ENCODE measurements at regions not wholly inside any gene's neighbourhood (a gene's known extent, or its start where the extent isn't known, plus 50 kb on each side); places are given as distances from the start of the nearest gene placed in this dataset.

DNA sequence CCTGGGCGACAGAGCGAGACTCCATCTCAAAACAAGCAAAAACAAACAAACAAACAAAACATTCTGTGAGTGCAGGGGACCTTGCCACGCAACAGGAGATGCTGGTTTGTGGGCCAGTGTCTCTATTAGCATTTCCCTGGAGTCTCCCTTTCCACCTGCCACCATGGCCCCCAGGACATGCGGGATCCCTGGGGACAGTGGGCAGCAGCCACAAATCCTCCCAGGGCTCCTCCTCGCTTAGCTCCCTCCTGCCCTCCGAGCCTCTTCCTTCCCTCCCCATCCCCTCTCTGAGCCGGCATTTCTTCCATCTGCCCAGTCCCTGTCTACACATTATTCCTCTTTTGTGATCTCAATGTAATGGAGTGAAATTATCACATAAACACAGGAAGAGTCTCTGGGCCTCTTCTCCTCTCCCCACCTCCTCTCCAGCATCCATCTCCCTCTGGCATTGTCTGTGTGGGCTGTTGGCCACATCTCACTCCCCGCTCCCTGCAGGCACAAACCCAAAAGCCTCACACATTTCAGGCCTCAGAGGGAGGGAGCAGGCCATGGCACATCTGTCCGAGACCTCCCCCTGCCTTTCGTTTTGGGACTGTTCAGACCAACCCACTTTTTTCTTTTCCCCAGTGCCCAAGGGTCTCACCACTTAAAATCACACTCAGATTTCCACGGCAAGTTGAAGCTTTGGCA lies 144.3 kb downstream of the MIS18A start:
- no peak for DNase-seq (ENCODE audit: low read depth)

DNA sequence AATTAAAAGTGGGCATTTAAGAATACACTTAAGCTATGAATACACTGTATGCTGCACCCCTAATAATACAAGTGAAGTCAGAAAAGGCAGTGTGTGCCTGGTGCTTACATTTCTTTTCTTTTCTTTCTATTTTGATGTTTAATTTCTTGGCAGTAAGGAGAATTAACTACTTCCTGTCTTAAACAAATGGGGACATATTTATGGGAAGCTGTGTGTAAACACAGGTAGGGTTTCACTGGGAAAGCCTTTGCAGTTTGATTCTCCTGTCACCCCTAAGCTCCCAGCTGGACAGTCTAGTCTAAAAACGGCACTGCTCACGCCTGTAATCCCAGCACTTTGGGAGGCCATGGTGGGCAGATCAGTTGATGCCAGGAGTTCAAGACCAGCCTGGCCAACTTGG lies 146.0 kb downstream of the MIS18A start:
- no peak for DNase-seq (ENCODE audit: low read depth)

DNA sequence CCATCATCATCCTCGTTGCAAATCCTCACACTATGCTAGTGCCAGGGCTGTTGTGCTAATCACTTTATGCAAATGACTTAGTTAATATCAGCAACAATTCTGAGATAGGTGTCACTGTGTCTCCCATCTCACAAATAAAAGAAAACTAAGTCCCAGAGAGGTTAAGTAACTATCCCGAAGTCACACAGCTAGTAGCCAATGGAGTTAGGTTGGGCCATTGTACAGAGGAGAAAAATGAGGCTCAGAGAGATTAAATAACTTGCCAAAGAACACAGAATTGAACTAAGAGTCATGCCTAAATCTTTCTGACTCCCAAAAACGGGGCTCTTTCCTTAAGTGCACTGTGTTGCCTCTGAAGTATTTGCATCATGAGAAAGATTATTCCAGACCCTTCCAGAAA lies 146.4 kb downstream of the MIS18A start:
- no peak for DNase-seq (ENCODE audit: low read depth)

DNA sequence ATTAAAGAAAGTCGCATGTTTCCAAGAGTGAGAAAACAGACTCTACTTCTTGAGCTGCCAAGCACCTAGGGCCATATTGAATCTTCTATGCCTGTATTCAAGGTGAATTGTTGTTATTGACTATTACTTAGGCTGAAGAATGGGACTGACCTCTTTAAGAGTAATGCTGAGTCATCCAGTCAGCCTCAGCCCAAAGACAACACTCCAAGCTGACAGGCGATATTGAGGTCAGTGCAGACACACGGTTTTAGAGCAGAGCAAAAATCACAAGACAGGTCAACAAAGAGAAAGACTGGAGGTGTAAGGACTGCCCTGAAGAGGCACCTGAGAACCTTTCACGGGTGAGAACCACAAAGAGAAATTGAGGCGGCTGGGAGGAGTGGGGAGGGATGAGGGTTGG lies 146.9 kb downstream of the MIS18A start:
- DNase-seq (ENCODE audit: low read depth) = no peak

DNA sequence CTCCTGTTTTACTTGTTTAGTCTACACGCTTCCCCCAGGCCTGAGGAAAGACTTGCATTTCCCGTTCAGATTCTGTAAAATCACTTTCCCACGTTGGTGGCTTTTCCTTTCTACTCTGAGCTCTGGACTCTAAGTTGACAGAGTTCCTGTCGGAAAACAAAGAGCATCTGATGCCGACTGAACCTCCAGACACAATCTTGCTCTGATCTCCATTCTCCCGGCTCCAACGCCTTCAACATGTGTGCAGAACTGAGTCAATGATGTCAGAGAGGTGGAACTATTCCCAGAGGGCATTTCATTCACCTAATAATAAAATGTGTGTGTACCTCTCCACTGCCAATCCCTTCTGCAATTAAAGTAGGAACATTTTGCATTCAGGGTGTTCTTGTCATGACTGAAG lies 147.7 kb downstream of the MIS18A start:
- DNase-seq (ENCODE audit: low read depth) = no peak

DNA sequence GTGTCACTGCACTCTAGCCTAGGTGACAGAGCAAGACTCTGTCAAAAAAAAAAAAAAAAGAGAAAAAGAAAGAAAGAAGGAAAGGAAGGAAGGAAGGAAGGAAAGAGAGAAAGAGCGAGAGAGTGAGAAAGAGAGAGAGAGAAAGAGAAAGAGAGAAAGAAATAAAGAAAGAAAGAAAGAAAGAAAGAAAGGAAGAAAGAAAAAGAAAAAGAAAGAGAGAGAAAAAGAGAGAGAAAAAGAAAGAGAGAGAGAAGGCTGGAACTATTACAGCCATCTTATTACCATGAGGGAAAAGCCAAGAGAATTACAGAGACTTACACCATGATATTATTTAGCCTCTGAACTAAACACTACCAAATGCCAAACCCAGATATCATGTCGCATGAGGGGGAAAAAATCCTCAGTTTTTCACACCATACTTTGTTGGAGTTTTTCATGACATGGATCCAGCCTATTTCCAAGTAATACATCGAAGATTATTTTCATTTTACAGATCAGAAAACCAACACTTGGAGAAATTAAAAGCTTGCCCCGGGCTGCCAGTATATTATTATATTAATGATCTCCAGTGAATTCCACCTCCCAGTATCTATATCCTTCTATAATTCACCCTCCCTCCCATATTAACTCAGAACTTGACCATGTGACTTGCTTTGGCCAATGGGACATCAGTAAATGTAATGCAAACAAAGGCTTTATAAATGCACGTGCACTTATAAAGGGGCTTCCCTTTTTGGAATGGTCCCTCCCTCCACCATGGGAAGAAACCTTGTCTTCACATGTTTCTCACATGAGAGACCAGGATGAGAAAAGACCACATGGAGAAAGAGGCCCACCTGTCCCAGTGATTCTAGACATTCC lies 148.6 kb downstream of the MIS18A start:
- DNase-seq (ENCODE audit: low read depth) = no peak

DNA sequence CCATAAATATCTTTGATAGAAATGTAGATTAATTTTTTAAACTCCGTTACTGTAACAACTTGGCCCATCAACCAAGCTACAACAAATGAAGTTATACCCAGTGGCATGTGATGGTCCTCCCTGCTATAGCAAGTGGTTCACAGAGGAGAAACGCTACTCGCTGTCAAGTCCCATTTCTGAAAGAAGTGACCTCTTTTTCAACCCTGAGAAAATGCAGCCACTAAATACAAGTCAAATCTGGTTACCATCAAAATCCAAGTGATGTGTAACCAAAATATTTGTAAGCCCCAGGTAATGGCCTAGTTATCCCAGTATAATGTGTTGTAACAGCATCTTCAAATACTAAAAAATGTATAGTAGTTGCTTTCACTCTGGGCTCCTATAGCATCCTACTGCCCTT lies 151.8 kb downstream of the MIS18A start:
- no peak for DNase-seq (ENCODE audit: low read depth)

DNA sequence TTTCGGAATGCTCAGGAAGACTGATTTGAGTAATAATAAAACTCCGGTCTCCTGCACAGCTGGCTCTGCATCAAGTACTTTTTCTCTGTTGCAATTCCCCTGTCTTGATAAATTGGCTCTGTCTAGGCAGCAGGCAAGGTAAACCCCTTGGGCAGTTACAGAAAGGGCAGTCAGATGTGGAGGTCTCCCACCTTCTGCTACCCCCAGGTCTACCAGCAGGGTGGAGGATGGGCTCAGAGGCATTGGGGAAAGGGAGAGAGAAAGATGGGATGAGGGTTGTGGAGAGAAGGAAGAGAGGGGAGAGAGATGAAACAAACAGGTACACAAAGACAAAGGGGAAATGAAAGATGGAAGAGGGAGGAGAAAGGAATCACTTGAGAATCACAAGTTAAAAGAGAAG lies 156.8 kb downstream of the MIS18A start:
- DNase-seq (ENCODE audit: low read depth) = no peak

DNA sequence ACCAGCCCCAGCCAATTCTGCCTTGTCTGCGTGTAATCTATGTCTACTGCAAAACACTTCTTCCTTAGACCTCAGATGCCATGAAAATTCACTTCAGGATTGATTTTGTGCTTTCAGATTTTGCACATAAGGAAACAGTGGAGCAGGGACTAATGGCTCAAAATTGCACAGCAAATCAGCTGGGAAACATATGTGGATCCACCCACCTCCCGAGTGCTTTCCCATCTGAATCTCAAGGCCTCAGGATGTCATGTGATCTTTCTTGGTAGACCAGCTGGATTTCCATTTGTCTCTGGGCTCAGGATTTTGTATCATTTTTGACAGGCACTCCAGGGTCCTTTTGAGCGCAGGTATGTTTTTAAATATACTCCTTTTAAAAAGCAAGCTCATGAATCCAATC lies 158.6 kb downstream of the MIS18A start:
- no peak for DNase-seq (ENCODE audit: low read depth)

DNA sequence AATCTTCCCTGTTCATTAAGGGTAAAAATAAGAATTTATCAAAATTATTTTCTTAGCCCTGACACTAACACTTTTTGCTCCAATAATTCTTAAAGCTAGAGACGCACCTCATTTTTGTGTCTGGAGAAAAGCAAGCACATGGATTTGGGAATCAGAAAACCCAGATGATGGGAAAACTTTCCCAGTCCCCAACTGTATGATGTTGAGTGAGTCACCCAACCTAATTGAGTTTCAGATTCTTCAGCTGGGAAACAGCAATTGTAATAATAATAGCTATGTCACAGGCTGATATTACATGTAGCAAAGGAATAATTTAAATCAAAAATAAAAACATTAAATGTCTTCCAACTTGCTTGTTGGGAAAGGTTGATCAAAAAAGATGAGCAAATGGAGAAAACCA lies 159.0 kb downstream of the MIS18A start:
- no peak for DNase-seq (ENCODE audit: low read depth)

DNA sequence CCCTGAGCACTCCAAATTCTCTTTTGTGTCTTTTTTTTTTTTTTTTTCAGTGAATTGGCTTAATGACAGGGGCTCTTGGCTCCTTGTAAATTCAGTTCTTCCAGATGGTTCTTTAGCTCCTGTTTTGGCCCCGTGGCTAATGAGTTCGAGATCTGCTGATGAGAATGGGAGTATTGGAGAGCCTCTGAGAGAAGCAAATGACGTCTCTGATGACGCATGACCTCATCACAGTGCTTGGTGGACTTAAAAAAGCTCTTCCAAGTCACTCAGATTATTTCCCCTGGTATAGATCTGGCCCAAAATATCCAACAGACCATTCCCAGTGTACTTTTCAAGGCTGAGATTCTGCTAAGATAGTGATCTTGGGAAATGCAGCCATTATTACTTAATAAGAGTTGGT lies 159.5 kb downstream of the MIS18A start:
- no peak for DNase-seq (ENCODE audit: low read depth)

DNA sequence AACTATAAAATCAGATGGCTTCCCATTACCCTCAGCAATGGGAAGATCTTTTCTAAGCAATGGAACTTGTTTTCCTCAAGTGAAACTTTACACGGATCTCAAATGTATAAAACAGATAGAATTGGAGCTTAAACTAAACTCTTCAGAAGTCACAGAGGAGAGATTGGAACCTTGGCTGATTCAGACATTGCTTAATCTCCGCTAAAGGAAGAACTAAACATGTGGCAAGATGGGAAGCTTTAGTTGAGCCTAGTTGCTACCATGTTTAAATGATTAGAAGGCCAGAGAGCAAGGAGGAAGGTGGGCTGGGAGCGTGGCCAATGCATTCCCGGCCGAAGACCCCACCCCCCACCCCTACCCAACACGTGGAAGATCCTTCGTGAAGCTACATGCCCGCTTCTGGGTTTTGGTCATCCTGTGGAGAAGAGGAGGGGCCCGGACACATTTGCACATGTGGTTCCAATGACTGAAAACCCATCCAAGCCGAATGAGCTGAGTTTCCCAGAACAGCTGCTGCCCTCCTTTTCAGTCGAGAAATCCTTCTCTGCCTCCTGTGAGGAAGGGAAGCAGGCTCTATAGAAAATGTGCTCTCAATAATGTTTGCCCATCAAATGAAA lies 164.3 kb downstream of the MIS18A start:
- DNase-seq (ENCODE audit: low read depth) = no peak

DNA sequence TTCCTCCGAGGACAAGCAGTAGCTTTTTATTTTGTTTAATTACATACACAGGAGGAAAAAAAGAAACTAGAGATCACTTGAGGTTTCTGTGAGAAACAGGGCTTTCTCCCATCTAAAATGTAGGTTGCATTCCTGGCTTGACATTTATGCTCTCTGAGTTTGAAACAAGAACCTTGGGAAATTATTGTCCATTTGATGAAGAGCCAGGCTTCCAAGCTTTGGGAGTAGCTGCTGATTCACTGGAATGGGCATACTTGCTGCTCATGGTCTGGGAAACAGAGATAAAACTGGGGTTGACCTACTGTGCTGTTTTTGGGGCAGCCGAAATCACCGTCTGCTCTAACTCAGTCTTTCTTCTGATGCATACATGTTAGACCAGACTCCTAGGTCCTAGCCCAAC lies 165.4 kb downstream of the MIS18A start:
- DNase-seq (ENCODE audit: low read depth) = no peak

DNA sequence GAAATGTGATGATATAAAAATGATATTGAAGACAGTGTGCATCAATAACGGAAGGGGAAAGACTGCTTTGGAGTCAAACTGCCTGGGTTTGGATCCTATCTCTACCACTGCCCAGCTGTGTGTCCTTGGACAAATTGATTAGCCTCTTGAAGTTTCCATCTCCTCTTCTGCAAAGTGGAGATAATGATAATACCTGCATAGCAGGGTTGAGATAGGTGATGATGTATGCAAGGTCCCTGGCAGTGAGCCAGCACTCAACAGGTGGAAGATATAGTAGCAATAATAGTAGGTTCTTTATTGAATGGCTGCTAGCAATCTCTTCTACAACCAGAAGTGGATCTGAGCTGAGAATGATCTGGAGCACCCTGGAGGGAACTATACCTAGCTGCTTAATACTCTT lies 166.7 kb downstream of the MIS18A start:
- DNase-seq (ENCODE audit: low read depth) = no peak

DNA sequence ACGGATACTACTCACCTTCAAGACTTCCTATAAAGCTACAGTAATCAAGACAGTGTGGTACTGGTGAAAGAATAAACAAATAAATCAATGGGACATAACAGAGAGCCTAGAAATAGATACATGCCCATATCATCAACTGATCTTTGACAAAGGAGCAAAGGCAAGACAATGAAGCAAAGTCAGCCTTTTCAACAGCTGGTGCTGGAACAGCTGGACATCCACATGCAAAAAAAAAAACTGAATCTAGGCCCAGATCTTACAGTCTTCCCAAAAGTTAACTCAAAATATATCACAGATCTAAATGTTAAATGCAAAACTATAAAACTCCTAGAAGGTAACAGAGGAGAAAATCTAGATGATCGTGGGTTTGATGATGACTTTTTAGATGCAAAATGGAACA lies 170.3 kb downstream of the MIS18A start:
- no peak for DNase-seq (ENCODE audit: low read depth)

DNA sequence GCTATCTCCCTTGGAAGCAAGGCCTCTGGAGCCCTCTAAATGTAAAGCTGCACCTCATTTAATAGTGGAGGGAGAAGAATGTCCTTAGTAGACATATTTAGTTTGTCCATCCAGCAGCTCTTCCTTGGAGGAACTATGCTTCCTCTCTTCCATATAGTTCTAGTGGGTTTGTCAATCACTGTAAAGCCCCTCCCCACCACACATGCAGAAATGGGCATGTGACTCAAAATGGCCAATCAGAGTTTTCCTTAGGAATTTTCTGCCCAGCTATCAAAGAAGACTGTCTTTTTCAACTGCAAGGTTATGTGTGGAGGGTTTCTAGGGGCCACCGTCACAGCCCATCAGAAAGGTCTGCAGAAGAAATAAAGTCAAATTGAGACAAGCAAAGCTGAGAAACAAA lies 175.5 kb downstream of the MIS18A start:
- no peak for DNase-seq (ENCODE audit: low read depth)

DNA sequence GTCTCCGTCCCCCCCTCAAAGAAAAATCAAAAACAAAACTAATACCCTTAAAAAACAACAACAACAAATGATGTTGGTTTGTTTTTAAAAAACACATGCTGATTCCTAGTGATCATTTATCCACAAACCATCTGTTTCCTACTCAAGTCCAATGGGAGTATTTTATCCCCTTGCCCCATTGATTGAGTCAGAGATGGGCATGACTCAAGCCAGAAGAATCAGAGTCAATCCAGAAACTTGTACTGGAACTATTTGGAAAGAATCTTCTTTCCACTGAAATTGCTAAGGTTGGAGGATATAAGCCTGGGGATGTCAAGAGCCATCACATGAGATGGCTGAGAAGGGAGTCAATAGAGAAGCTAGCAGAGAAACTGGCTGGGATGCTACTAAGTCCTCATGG lies 176.4 kb downstream of the MIS18A start:
- DNase-seq (ENCODE audit: low read depth) = peak; percentile 33

DNA sequence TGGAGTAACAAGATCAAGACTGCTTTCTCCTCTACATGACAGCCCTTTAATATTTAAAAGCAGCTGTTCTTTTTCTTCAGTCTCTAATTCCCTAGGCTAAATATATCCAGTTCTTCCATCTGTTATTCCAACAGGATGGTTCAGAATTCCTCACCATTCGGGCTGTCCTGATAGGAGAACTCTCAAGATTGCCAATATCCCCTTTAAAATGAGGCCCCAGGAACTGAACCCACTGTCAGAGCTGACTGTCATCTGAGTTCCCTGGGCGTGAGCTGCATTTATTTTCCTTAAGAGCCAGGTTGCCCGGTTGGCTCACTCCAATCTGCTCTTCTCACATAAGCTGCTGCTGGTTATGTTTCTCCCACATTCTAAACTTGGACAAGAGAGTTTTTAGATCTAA lies 177.6 kb downstream of the MIS18A start:
- DNase-seq (ENCODE audit: low read depth) = no peak

DNA sequence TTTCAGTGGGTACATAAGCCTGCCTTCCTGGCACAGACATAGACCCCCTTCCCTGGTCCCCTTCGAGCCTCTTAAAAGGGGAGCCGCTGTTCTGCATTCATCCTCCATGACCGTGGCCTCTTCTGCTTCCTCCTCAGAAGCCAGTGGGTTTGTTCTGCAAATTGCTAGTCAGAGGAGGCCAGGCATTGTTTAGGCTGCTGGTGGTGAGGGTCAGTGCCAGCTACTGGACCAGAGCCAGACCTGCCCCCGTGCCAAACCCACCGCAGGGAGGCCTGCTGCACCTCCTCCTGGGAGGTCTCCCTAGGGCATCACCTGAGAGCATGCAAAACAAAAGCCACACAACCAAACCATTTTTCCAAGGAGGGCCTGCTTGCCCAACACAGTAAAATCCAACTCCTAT lies 178.4 kb downstream of the MIS18A start:
- DNase-seq (ENCODE audit: low read depth) = no peak

DNA sequence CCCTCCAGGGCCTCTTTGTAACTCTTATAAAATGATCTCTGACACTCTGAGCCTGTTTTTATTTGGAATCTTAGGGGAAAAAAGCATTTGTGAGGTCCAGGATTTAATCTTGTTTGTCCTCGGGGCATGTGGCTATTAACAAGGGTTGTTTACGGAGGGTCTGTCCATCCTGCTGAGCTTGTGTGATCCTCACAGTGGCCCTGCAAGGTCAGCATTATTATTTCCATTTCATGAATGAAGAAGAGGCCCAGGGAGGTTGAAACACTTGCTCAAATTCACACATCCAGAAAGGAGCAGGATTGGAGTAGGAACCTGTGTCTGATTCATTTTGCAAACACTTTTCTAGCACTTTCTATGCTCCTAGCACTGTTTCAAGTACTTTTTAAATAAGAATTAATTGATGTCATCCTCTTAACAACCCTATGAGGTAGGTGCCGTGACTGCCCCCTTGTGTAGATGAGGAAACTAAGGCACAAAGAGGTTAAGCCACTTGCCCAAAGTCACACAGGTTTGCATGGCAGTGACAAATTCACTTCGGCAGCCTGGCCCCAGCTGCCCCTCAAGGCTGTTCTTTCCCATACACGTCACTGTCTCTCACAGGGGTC lies 178.9 kb downstream of the MIS18A start:
- DNase-seq (ENCODE audit: low read depth) = no peak

DNA sequence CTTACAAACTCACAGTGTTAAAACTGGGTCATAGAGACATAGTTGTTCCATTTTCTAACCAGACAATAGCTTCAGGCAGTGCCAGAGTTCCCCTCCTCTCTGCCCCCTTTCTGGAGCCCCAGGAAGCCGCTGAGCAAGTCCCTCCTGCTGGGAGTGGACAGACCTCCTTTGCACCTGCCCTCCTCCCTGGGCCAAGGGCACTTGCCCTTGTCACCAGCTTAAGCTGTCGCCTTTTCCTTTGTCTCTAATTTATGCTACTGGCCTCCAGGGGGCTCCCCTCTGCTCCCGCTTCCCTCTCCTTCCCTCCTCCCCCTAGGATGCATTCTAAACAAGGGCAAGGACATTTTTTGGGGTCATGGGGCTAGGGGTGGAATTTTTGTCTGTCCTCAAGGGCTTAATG lies 182.4 kb downstream of the MIS18A start:
- DNase-seq (ENCODE audit: low read depth) = no peak

DNA sequence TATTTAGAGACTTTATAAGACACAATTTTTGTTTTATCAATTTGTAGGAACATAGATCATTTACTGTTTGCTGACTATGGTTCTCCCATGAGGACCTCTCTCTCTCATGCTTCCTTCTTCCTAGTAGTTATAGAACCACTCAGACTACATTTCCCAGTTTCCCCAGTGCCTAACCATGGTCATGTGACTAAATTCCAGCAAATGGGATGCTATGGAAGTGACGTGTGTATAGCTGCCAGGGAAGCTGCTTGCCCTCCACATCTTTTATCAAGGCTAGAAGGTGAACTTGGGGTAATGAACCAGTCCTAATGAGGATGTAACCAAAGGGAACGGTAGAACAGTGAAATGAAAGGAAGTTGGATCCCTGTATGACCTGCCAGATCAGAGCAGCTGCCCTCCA lies 184.0 kb downstream of the MIS18A start:
- DNase-seq (ENCODE audit: low read depth) = peak; percentile 16
